ENCODE measurements at regions not wholly inside any gene's neighbourhood (a gene's known extent, or its start where the extent isn't known, plus 50 kb on each side); places are given as distances from the start of the nearest gene placed in this dataset.
A peak's percentile ranks its signal among the peaks of the same experiment; 100 is the strongest.

DNA sequence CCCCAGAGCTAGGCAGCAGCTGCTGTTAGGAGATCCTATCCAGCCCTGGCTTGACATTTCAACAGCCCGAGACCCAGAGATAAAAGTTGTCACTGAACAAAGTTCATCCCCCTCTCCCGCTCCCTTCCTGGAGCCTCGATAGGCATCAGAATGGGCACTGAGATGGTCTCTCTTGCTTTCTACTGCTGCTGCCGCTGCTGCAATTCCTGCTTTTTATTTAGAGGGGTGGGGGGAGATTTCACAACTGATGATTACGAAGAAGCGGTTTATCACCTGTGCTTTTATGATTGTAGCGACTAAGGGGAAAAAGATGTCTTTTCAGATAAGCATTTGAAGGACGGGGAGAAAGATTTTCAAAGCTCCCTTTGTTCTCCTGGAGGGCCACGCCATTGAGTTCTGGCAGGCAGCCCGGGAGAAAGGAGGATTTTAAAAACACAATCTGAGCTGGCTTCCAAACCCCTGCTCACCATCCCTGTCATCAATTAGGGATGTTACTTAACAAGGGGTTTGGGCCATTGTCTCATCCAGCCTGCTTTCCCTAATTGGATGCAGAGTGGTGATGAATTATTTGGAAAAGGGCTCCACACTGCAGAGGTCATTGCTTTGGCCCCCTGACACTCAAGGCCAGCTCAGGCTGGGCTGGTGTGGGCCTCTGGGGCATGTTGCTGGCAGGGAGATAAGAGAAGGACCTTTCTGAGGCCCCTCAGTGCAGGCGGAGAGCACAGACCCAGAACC is 344.7 kb downstream of the BUD13 start:
- no peaks in the 10 kb centered on the region for H4K20me1 ChIP-seq (ENCODE audit: insufficient read depth, low read length)
- H3K36me3 ChIP-seq (replicated peaks in 1 of 2; ENCODE audit: control insufficient read depth in 1 of 2, insufficient read depth in 2 of 2, low read length in 2 of 2) = no peaks in the 10 kb centered on the region
- no peaks in the 10 kb centered on the region for H3K9me3 ChIP-seq (ENCODE audit: low read length)
- no peaks in the 10 kb centered on the region for H3K79me2 ChIP-seq (ENCODE audit: insufficient read depth, low read length)
- intact Hi-C loops (cut with micrococcal nuclease; ENCODE audit: unreplicated experiment) (loop anchor here (1.0 to 10.0 kb wide), 4 partner anchors 16 to 133 kb away; no protein-coding TSS in a partner anchor), in situ Hi-C loops (cut with HindIII; ENCODE audit: extremely low pct_ligation_motif_present, low pct_unique_long_range_greater_than_20kb) (no loop called here)
- no peak overlapping the region for H2AFZ ChIP-seq (ENCODE audit: low read length)
- peak overlapping the region; percentile 71 for H3K9ac ChIP-seq (ENCODE audit: insufficient read depth, low read depth, low read length)
- 2% methylated on average over 9 of the region's 11 CpGs for WGBS (ENCODE audit: low lambda C conversion rate)
- peak; percentile 85 for FAIRE-seq
- peak overlapping the region; percentile 6 to 35 (median 29); a peak in 5 of 6 replicates for H3K4me3 ChIP-seq (replicated peaks in 1 of 3; ENCODE audit: insufficient read depth in 1 of 3, low read depth in 2 of 3, low read length in 3 of 3)
- ATAC-seq = peak; percentile 82
- BruUV-seq (replicated peaks) = no TSS peak
- no peaks in the 10 kb centered on the region for H3K27me3 ChIP-seq (ENCODE audit: control insufficient read depth in 1 of 2, insufficient read depth in 2 of 2, low read length in 2 of 2)
- DNase-seq (ENCODE audit: low spot score) = peak; percentile 95
- ChIA-PET CTCF (ENCODE audit: low intra/inter-chr PET ratio, low total read pairs) (no interaction called here), POLR2A (interaction anchor here (0.8 to 9.8 kb wide), 17 partner anchors 9 to 239 kb away, joined by 3 to 117 read pairs (median 3); no protein-coding TSS in a partner anchor)
- H3K4me1 ChIP-seq (ENCODE audit: insufficient read depth, low read length) = peaks cover 92% of the 10 kb centered on the region
- peak overlapping the region; percentile 89 for H3K27ac ChIP-seq (ENCODE audit: extremely low read length, insufficient read depth, low read length)
- peak overlapping the region; percentile 87 for H3K4me2 ChIP-seq (ENCODE audit: low read depth, low read length)
- TF ChIP-seq, protein P1, sequence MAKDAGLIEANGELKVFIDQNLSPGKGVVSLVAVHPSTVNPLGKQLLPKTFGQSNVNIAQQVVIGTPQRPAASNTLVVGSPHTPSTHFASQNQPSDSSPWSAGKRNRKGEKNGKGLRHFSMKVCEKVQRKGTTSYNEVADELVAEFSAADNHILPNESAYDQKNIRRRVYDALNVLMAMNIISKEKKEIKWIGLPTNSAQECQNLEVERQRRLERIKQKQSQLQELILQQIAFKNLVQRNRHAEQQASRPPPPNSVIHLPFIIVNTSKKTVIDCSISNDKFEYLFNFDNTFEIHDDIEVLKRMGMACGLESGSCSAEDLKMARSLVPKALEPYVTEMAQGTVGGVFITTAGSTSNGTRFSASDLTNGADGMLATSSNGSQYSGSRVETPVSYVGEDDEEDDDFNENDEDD (CRISPR knock-in tag; IDR thresholded peaks at IDR 0.05; ENCODE audit: borderline replicate concordance) = 0 out of 2 replicates have a peak, but pooled peaks have one; percentile 8
- TF ChIP-seq ZNF160 (CRISPR knock-in tag; IDR thresholded peaks at IDR 0.05) (no peak), MED1 (CRISPR knock-in tag; IDR thresholded peaks at IDR 0.05) (peak; percentile 38), HMG20A (CRISPR knock-in tag; IDR thresholded peaks at IDR 0.05; ENCODE audit: borderline replicate concordance) (peak; percentile 49; the same call in 1 of the 2 replicates), ZNF451 (CRISPR knock-in tag; IDR thresholded peaks at IDR 0.05) (no peak), ZNF598 (CRISPR knock-in tag; IDR thresholded peaks at IDR 0.05; ENCODE audit: borderline replicate concordance) (no peak), ATF4 (CRISPR knock-in tag; IDR thresholded peaks at IDR 0.05) (0 out of 4 replicates have a peak, but pooled peaks of 1 of the 2 experiments have one; percentile 58), TAF1 (CRISPR knock-in tag; IDR thresholded peaks at IDR 0.05) (no peak; the same call in 1 of the 2 replicates), ZNF768 (CRISPR knock-in tag; IDR thresholded peaks at IDR 0.05) (0 out of 2 replicates have a peak, but pooled peaks have one; percentile 13), CEBPB (IDR thresholded peaks at IDR 0.05; ENCODE audit: borderline replicate concordance, low read depth, low read length) (peak; percentile 81), CTCF (CRISPR knock-in tag; IDR thresholded peaks at IDR 0.05) (peak; percentile 11; the same call in 1 of the 2 replicates), SOX6 (IDR thresholded peaks at IDR 0.05) (no peak), SOX6 (CRISPR knock-in tag; IDR thresholded peaks at IDR 0.05) (peak; percentile 95), ARID2 (CRISPR knock-in tag; IDR thresholded peaks at IDR 0.05; ENCODE audit: borderline replicate concordance) (peak; percentile 60; the same call in 1 of the 2 replicates)

All from HepG2 (cell line).